ENCODE measurements at regions not wholly inside any gene's neighbourhood (a gene's known extent, or its start where the extent isn't known, plus 50 kb on each side); places are given as distances from the start of the nearest gene placed in this dataset.

- Histone ChIP-seq H3K9ac (ENCODE audit: low read depth, low read length) (no peak overlapping the region), H2AFZ (replicated peaks; ENCODE audit: low read length, poor library complexity) (no peak overlapping the region), H3K23ac (ENCODE audit: low read depth, low read length) (no peak overlapping the region), H3K4me3 (ENCODE audit: insufficient read depth, low read depth, low read length) (no peak overlapping the region), H4K20me1 (ENCODE audit: insufficient read depth, low read length) (no peaks in the 10 kb centered on the region), H3K4me2 (ENCODE audit: low read depth, low read length) (no peak overlapping the region), H3K4ac (ENCODE audit: low read depth, low read length) (no peak overlapping the region), H4K91ac (ENCODE audit: insufficient read depth, low read depth, low read length) (no peak overlapping the region), H2BK15ac (ENCODE audit: low read depth, low read length) (no peak overlapping the region), H3K18ac (ENCODE audit: low read depth, low read length) (no peak overlapping the region), H3K27me3 (ENCODE audit: control insufficient read depth, insufficient read depth, low read length) (no peaks in the 10 kb centered on the region), H2BK120ac (ENCODE audit: low read depth, low read length) (no peak overlapping the region), H3K9me1 (ENCODE audit: insufficient read depth, low read length) (no peaks in the 10 kb centered on the region), H2BK20ac (ENCODE audit: low read depth, low read length) (no peak overlapping the region), H3K14ac (replicated peaks; ENCODE audit: low read depth, low read length) (no peak overlapping the region), H4K8ac (ENCODE audit: low read depth in 2 of 2, low read length in 2 of 2) (no peak overlapping the region), H3K9me3 (ENCODE audit: control insufficient read depth, insufficient read depth, low read length) (no peaks in the 10 kb centered on the region), H3K4me1 (ENCODE audit: control insufficient read depth, insufficient read depth, low read length) (no peaks in the 10 kb centered on the region), H2BK5ac (ENCODE audit: low read depth, low read length, poor library complexity, severe bottlenecking) (no peak overlapping the region), H3K36me3 (ENCODE audit: control insufficient read depth, insufficient read depth, low read length) (no peaks in the 10 kb centered on the region), H4K5ac (ENCODE audit: low read depth, low read length) (no peak overlapping the region), H2AK9ac (replicated peaks; ENCODE audit: low read depth, low read length, poor library complexity) (no peak overlapping the region), H2AK5ac (ENCODE audit: low read depth, low read length) (no peak overlapping the region), H3K79me1 (ENCODE audit: low read depth in 1 of 2, low read length in 2 of 2) (no peaks in the 10 kb centered on the region), H3K27ac (ENCODE audit: insufficient read depth, low read length) (no peak overlapping the region), H3K56ac (ENCODE audit: extremely low read depth, insufficient read depth, low read length) (no peak overlapping the region)
- dilution Hi-C loops (cut with HindIII; ENCODE audit: low sequenced_read_pairs, unreplicated experiment), result no loop called here
- no CpG with 5 or more reads among the region's 3 CpGs for WGBS, 2 experiments (ENCODE audit: extremely low coverage in 2 of 2, insufficient read length in 1 of 2)
- ChIA-PET POLR2A (ENCODE audit: unreplicated experiment) (no interaction called here), CTCF (no interaction called here)
- DNase-seq (peak; percentile 35), ATAC-seq (ENCODE audit: low read depth) (no peak)
- intact Hi-C loops (cut with micrococcal nuclease), result no loop called here
- in situ Hi-C loops (cut with MboI; ENCODE audit: low sequenced_read_pairs), result no loop called here
- TF ChIP-seq RAD21 (IDR thresholded peaks at IDR 0.05; ENCODE audit: low read length) (peak; percentile 52), MXI1 (IDR thresholded peaks at IDR 0.05; ENCODE audit: borderline replicate concordance, low read depth, low read length) (no peak), CTCF (conservative IDR thresholded peaks at IDR 0.05; ENCODE audit: low read depth, low read length) (peak; percentile 52), SMC3 (IDR thresholded peaks at IDR 0.05; ENCODE audit: low read depth, low read length) (peak; percentile 32; the same call in 1 of the 2 replicates), USF2 (IDR thresholded peaks at IDR 0.05; ENCODE audit: low read depth, low read length) (no peak)
- BruUV-seq (replicated peaks), result no TSS peak
These were observed 64.3 kb upstream of the TRABD2B start for GRCh38 chr1:48061162-48062136.

All from IMR-90 (cell line).